Ascending aorta (tissue), 2 donors: ENCODE measurements at regions not wholly inside any gene's neighbourhood (a gene's known extent, or its start where the extent isn't known, plus 50 kb on each side); places are given as distances from the start of the nearest gene placed in this dataset.

Experiments
- DNase-seq, 2 donors: peaks; one replicate each; pipeline ENCODE4 v3.0.0-alpha.2; 2019; ENCODE audit warnings: low spot score in 2 of 2
- H3K27ac ChIP-seq, 2 donors: fragments of 200-600 bp; sonication (generic); one replicate each; pipeline ENCODE4 v1.5.1; 2016 to 2017; ENCODE audit warnings: mild to moderate bottlenecking in 1 of 2
- H3K27me3 ChIP-seq: fragments of 200-600 bp; sonication (generic); one replicate; pipeline ENCODE4 v1.5.1; 2017
- H3K36me3 ChIP-seq, 2 donors: fragments of 200-600 bp; sonication (generic); one replicate each; pipeline ENCODE4 v1.5.1; 2016
- H3K4me1 ChIP-seq, 2 donors: fragments of 200-600 bp; sonication (generic); one replicate each; pipeline ENCODE4 v1.5.1; 2016 to 2017; ENCODE audit warnings: mild to moderate bottlenecking in 1 of 2
- H3K4me3 ChIP-seq, 2 donors: fragments of 200-600 bp; sonication (generic); one replicate each; pipeline ENCODE4 v1.5.1; 2016 to 2017; ENCODE audit warnings: mild to moderate bottlenecking in 1 of 2
- H3K9me3 ChIP-seq, 2 donors: fragments of 200-600 bp; sonication (generic); one replicate each; pipeline ENCODE4 v1.5.1; 2016
- CTCF ChIP-seq, 3 experiments: fragments of 200-600 bp in 2 of 3; fragments of 450-650 bp in 1 of 3; sonication (generic) in 2 of 3; IDR thresholded peaks; one replicate each; pipeline ENCODE4 v1.5.1; 2016 to 2019; ENCODE audit warnings: antibody characterized with exemption in 3 of 3, mild to moderate bottlenecking in 1 of 3, moderate library complexity in 1 of 3
- intact Hi-C: fragments of 100-400 bp; cut with DNase I; formaldehyde crosslinking; loops from one replicate; pipeline ENCODE4 v1.15.1; 2023

- no peaks in the 10 kb centered on the region for H3K27me3 ChIP-seq
- TF ChIP-seq CTCF (IDR thresholded peaks at IDR 0.05), result no peak
- H3K4me1 ChIP-seq, result no peaks in the 10 kb centered on the region
- H3K36me3 ChIP-seq, result no peaks in the 10 kb centered on the region
- DNase-seq, result no peak
- H3K9me3 ChIP-seq, result no peaks in the 10 kb centered on the region
- H3K27ac ChIP-seq, result no peak overlapping the region
- H3K4me3 ChIP-seq, result no peak overlapping the region
- intact Hi-C loops, result no loop called here
These were observed 1231.6 kb upstream of the CELF2 start for GRCh38 chr10:9786101-9786500.

- no peak for DNase-seq
- Histone ChIP-seq H3K4me3 (no peak overlapping the region), H3K36me3 (no peaks in the 10 kb centered on the region), H3K27ac (no peak overlapping the region), H3K27me3 (no peaks in the 10 kb centered on the region), H3K9me3 (no peaks in the 10 kb centered on the region), H3K4me1 (no peaks in the 10 kb centered on the region)
- intact Hi-C loops, result no loop called here
- no peak for TF ChIP-seq CTCF (IDR thresholded peaks at IDR 0.05)
These were observed 1231.1 kb upstream of the CELF2 start for GRCh38 chr10:9786576-9786975.

DNA sequence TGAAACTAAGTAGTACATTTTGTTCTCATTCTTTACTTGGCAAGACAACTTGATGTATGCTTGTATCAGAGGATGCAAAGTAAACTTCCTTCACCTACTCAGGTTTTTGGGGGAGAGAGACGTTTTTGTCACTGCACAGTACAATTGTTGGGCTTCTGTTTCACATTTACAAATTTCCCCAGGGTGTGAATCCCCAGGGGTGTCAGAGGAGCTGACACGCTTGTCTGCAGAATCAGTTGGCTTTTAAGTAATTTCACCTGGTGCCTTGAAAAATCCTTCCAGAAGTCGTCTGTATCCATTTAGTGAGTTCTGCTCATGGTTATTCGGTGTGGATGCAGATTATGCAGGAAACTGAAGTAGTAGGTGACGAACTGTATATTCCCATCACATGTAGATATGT, 1227.7 kb upstream of the CELF2 start:
- TF ChIP-seq CTCF (IDR thresholded peaks at IDR 0.05), result no peak
- no peak for DNase-seq
- no peaks in the 10 kb centered on the region for H3K4me1 ChIP-seq

GRCh38 chr10:9792181-9792580, 1225.5 kb upstream of the CELF2 start:
- Histone ChIP-seq H3K27ac (no peak overlapping the region), H3K36me3 (no peaks in the 10 kb centered on the region), H3K4me1 (no peaks in the 10 kb centered on the region), H3K4me3 (no peak overlapping the region), H3K27me3 (no peaks in the 10 kb centered on the region), H3K9me3 (no peaks in the 10 kb centered on the region)
- no peak for DNase-seq
- intact Hi-C loops, result no loop called here
- TF ChIP-seq CTCF (IDR thresholded peaks at IDR 0.05), result no peak

More for the DNA sequence above, 1227.7 kb upstream of the CELF2 start:
- no peak overlapping the region for H3K4me3 ChIP-seq
- intact Hi-C loops, result no loop called here
- no peaks in the 10 kb centered on the region for H3K27me3 ChIP-seq
- no peaks in the 10 kb centered on the region for H3K9me3 ChIP-seq
- no peaks in the 10 kb centered on the region for H3K36me3 ChIP-seq
- H3K27ac ChIP-seq, result no peak overlapping the region

GRCh38 chr10:9796564-9796963, 1221.1 kb upstream of the CELF2 start:
- H3K4me1 ChIP-seq, result no peaks in the 10 kb centered on the region
- H3K9me3 ChIP-seq, result no peaks in the 10 kb centered on the region
- no peaks in the 10 kb centered on the region for H3K27me3 ChIP-seq
- no peak for TF ChIP-seq CTCF (IDR thresholded peaks at IDR 0.05)
- no peak overlapping the region for H3K4me3 ChIP-seq
- no peaks in the 10 kb centered on the region for H3K36me3 ChIP-seq
- H3K27ac ChIP-seq, result no peak overlapping the region
- no peak for DNase-seq
- intact Hi-C loops, result no loop called here

DNA sequence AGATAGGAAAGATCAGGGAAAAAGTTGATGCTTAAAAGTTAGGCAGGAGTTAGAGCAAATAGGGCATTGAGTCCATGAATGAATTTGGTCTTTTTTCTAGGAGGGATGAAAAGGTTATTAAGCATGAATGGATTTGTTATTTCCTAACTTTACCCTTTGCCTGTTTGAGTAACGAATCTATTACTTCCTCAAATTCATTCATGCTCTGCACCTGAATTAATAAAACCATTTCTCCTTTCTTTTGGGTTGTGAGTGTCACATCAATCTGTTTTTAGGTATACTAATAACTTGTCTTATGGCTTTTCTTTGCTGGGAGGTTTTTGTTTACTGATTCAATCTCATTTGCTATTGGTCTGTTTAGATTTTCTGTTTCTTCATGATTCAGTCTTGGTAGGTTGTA, 1217.7 kb upstream of the CELF2 start:
- Histone ChIP-seq H3K9me3 (no peaks in the 10 kb centered on the region), H3K36me3 (no peaks in the 10 kb centered on the region), H3K27ac (no peak overlapping the region), H3K4me3 (no peak overlapping the region), H3K27me3 (no peaks in the 10 kb centered on the region), H3K4me1 (no peaks in the 10 kb centered on the region)
- TF ChIP-seq CTCF (IDR thresholded peaks at IDR 0.05), result no peak
- DNase-seq, result no peak
- intact Hi-C loops, result no loop called here
